ENCODE measurements at regions not wholly inside any gene's neighbourhood (a gene's known extent, or its start where the extent isn't known, plus 50 kb on each side); places are given as distances from the start of the nearest gene placed in this dataset.

DNA sequence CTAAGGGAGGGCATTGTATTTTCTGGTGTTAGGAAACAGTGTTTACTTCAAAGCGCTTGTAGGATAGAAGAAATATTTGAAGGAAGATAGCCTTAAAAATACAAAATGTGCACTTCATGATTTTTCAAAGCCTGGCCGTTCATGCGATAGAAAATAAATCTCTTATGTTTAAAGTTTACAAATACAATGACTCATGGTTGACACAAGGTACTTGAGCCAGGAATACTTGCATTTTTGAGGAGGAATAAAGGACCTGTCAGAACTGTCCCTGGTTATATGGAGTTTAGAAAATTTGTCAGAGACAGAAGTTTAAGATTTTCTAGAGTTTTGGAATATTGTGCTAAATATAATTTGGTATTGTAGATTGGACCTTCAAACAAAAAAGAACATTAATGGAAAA lies 1223.2 kb upstream of the SLC10A2 start:
- no peak for TF ChIP-seq CTCF (conservative IDR thresholded peaks at IDR 0.05; ENCODE audit: control insufficient read depth, insufficient read depth, low read depth, low read length)
- DNase-seq (ENCODE audit: low read depth) = no peak
- H3K4me3 ChIP-seq (ENCODE audit: control insufficient read depth, low read depth, low read length) = no peak overlapping the region

GRCh38 chr13:104288496-104288895 lies 1222.3 kb upstream of the SLC10A2 start:
- no peak overlapping the region for H3K4me3 ChIP-seq (ENCODE audit: control insufficient read depth, low read depth, low read length)
- TF ChIP-seq CTCF (conservative IDR thresholded peaks at IDR 0.05; ENCODE audit: control insufficient read depth, insufficient read depth, low read depth, low read length) = no peak
- DNase-seq (ENCODE audit: low read depth) = no peak

DNA sequence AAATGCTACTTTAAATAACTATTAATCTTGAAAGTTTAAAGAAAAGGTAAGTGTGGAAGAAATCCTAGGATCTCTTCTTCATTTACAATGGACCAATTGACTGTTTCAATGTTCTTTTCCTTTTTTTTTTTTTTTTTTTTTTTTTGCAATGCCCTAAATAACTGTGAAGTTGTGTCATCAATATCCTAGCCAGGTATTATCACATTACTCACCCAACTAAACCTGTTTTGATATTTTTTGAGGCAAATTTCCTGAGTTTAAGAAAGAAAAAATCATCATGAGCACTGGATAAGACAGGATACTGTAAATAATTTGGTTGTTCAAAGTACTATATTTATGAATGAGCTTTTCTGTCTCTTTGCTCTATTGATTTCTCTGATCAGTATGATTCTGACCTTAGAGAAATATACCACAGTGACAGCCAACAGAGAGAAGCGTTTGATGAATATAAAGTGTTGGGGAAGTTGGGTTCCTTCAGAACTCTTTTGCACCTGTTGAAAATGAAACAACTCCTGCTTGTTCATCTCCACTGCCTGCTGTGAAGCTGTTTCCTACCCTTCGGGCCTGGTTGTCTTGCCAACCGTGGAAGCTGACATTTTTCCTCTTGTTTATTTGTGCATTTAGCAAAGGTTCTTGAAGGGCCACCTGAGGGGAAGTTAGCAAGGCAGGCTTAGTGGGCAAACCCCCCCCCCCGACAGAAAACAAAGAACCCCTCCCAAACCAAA lies 1220.5 kb upstream of the SLC10A2 start:
- DNase-seq (ENCODE audit: low read depth) = no peak
- no peak overlapping the region for H3K4me3 ChIP-seq (ENCODE audit: control insufficient read depth, low read depth, low read length)
- no peak for TF ChIP-seq CTCF (conservative IDR thresholded peaks at IDR 0.05; ENCODE audit: control insufficient read depth, insufficient read depth, low read depth, low read length)

- H3K4me3 ChIP-seq (ENCODE audit: control insufficient read depth, low read depth, low read length) = no peak overlapping the region
- no peak for TF ChIP-seq CTCF (conservative IDR thresholded peaks at IDR 0.05; ENCODE audit: control insufficient read depth, insufficient read depth, low read depth, low read length)
- DNase-seq (ENCODE audit: low read depth) = no peak
Measured at GRCh38 chr13:104281910-104282309, 1215.7 kb upstream of the SLC10A2 start.

GRCh38 chr13:104270731-104271130 lies 1204.5 kb upstream of the SLC10A2 start:
- H3K4me3 ChIP-seq (ENCODE audit: control insufficient read depth, low read depth, low read length) = no peak overlapping the region
- DNase-seq (ENCODE audit: low read depth) = no peak
- no peak for TF ChIP-seq CTCF (conservative IDR thresholded peaks at IDR 0.05; ENCODE audit: control insufficient read depth, insufficient read depth, low read depth, low read length)

GRCh38 chr13:104267206-104267811 lies 1201.1 kb upstream of the SLC10A2 start:
- no peak for TF ChIP-seq CTCF (conservative IDR thresholded peaks at IDR 0.05; ENCODE audit: control insufficient read depth, insufficient read depth, low read depth, low read length)
- DNase-seq (ENCODE audit: low read depth) = no peak

More at GRCh38 chr13:104267206-104267811, 1201.1 kb upstream of the SLC10A2 start:
- H3K4me3 ChIP-seq (ENCODE audit: control insufficient read depth, low read depth, low read length) = no peak overlapping the region
